ENCODE measurements at regions not wholly inside any gene's neighbourhood (a gene's known extent, or its start where the extent isn't known, plus 50 kb on each side); places are given as distances from the start of the nearest gene placed in this dataset.

- ATAC-seq: no peak
- WGBS (ENCODE audit: insufficient coverage): 50% methylated on average over 2 of the region's 5 CpGs
- no peak overlapping the region for H3K4me3 Mint-ChIP-seq
Measured at GRCh38 chr3:191068946-191069813, 129.9 kb upstream of the OSTN start.

DNA sequence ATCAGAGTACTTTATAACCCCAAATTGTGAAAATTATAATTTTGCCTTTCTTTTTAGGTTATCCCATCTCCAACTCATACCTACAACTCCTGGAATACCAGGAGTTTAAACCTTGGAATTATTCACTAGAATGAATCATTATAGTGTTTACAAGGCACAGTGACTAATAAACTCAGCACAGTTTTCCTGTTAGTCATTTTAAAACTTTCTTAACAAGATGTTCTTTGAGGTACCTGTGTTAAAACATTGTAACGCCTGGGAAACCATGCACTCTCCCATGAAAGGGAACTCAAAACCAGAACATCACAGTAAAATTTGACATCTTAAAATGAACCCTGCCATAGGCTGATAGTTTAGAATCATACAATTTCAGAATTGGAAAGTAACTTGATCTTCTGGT lies 132.4 kb upstream of the OSTN start:
- ATAC-seq (no peak), DNase-seq (no peak)
- 67% methylated on average over 1 of the region's 1 CpG for WGBS (ENCODE audit: insufficient coverage)
- TF ChIP-seq CTCF (IDR thresholded peaks at IDR 0.05): no peak
- Mint-ChIP-seq H3K4me1 (no peaks in the 10 kb centered on the region), H3K9me3 (peaks cover 6% of the 10 kb centered on the region in 2 donors), H3K4me3 (no peak overlapping the region), H3K27me3 (ENCODE audit: low read depth in 2 of 2) (no peaks in the 10 kb centered on the region), H3K36me3 (no peaks in the 10 kb centered on the region), H3K27ac (no peak overlapping the region)
- Histone ChIP-seq H3K27me3 (ENCODE audit: control insufficient read depth, insufficient read depth, low read length) (no peaks in the 10 kb centered on the region), H3K4me1 (ENCODE audit: control insufficient read depth, insufficient read depth, low read length) (no peaks in the 10 kb centered on the region), H3K27ac (ENCODE audit: low read length) (no peak overlapping the region), H3K36me3 (ENCODE audit: control insufficient read depth, insufficient read depth, low read length) (no peaks in the 10 kb centered on the region), H3K4me3 (ENCODE audit: low read length) (no peak overlapping the region), H3K9me3 (ENCODE audit: control insufficient read depth, insufficient read depth, low read length) (no peaks in the 10 kb centered on the region)
- intact Hi-C loops (cut with micrococcal nuclease): no loop called here

More at GRCh38 chr3:191068946-191069813, 129.9 kb upstream of the OSTN start:
- no peak overlapping the region for H3K27ac Mint-ChIP-seq
- no peaks in the 10 kb centered on the region for H3K27me3 ChIP-seq (ENCODE audit: control insufficient read depth, insufficient read depth, low read length)
- no peaks in the 10 kb centered on the region for H3K27me3 Mint-ChIP-seq (ENCODE audit: low read depth in 2 of 2)
- H3K4me3 ChIP-seq (ENCODE audit: low read length): no peak overlapping the region
- no peaks in the 10 kb centered on the region for H3K4me1 ChIP-seq (ENCODE audit: control insufficient read depth, insufficient read depth, low read length)
- H3K27ac ChIP-seq (ENCODE audit: low read length): no peak overlapping the region
- no peaks in the 10 kb centered on the region for H3K36me3 ChIP-seq (ENCODE audit: control insufficient read depth, insufficient read depth, low read length)
- no peaks in the 10 kb centered on the region for H3K4me1 Mint-ChIP-seq
- DNase-seq: no peak
- peaks cover 6 to 7% of the 10 kb centered on the region in 2 donors for H3K9me3 Mint-ChIP-seq
- no peaks in the 10 kb centered on the region for H3K36me3 Mint-ChIP-seq
- no peak for TF ChIP-seq CTCF (IDR thresholded peaks at IDR 0.05)
- intact Hi-C loops (cut with micrococcal nuclease): no loop called here
- peaks cover 2% of the 10 kb centered on the region for H3K9me3 ChIP-seq (ENCODE audit: control insufficient read depth, insufficient read depth, low read length)

GRCh38 chr3:191065181-191065805 lies 133.7 kb upstream of the OSTN start:
- 64% methylated on average over 4 of the region's 6 CpGs for WGBS (ENCODE audit: insufficient coverage)
- Histone ChIP-seq H3K4me3 (ENCODE audit: low read length) (no peak overlapping the region), H3K9me3 (ENCODE audit: control insufficient read depth, insufficient read depth, low read length) (no peaks in the 10 kb centered on the region), H3K27me3 (ENCODE audit: control insufficient read depth, insufficient read depth, low read length) (no peaks in the 10 kb centered on the region), H3K27ac (ENCODE audit: low read length) (no peak overlapping the region), H3K36me3 (ENCODE audit: control insufficient read depth, insufficient read depth, low read length) (no peaks in the 10 kb centered on the region), H3K4me1 (ENCODE audit: control insufficient read depth, insufficient read depth, low read length) (no peaks in the 10 kb centered on the region)
- peaks cover 3% of the 10 kb centered on the region in 2 donors for H3K9me3 Mint-ChIP-seq
- TF ChIP-seq CTCF (IDR thresholded peaks at IDR 0.05): no peak
- no peak overlapping the region for H3K27ac Mint-ChIP-seq
- intact Hi-C loops (cut with micrococcal nuclease): no loop called here
- DNase-seq: no peak
- no peaks in the 10 kb centered on the region for H3K36me3 Mint-ChIP-seq
- no peaks in the 10 kb centered on the region for H3K27me3 Mint-ChIP-seq (ENCODE audit: low read depth in 2 of 2)
- no peak overlapping the region for H3K4me3 Mint-ChIP-seq
- no peak for ATAC-seq
- no peaks in the 10 kb centered on the region for H3K4me1 Mint-ChIP-seq

Measured in natural killer cell (primary cell).